B cell (primary cell): ENCODE measurements at regions not wholly inside any gene's neighbourhood (a gene's known extent, or its start where the extent isn't known, plus 50 kb on each side); places are given as distances from the start of the nearest gene placed in this dataset.

Experiments used
- ATAC-seq: fragments of 200-7000 bp; cut with Tn5 transposase; one replicate; pipeline ENCODE4 v1.10.0; 2021; ENCODE audit warnings: low read depth, mild to moderate bottlenecking, moderate number of reproducible peaks, moderate library complexity
- CTCF ChIA-PET: fragments of 350-600 bp; sonication (Branson Sonifier 250); formaldehyde crosslinking; loops from one replicate; lab custom pipeline; 2021; ENCODE audit warnings: antibody characterized with exemption, inconsistent platforms; lab: Charles Lee
- POLR2A ChIA-PET: fragments of 350-600 bp; sonication (Branson Sonifier 250); formaldehyde crosslinking; loops from one replicate; lab custom pipeline; 2021; ENCODE audit warnings: antibody characterized with exemption; lab: Charles Lee
- DNase-seq: peaks from one replicate; pipeline ENCODE4 v3.0.0; 2013
- H2AFZ ChIP-seq: 2 replicates; pipeline ENCODE4 v1.6.1; 2012; ENCODE audit warnings: mild to moderate bottlenecking, low read depth, low read length; ENCODE audit not compliant: insufficient read depth, poor library complexity, severe bottlenecking
- H3K27ac ChIP-seq, 2 donors: 1 replicate in 1 of 2; 2 replicates in 1 of 2; pipeline ENCODE4 v1.5.1; 2012 to 2013; ENCODE audit warnings: low read length in 2 of 2, mild to moderate bottlenecking in 2 of 2, moderate library complexity in 1 of 2
- H3K27me3 ChIP-seq, 4 experiments: fragments of 200-600 bp in 1 of 4; sonication (generic) in 1 of 4; replicated peaks in 1 of 4; 1 replicate in 2 of 4; 2 replicates in 2 of 4; pipeline versions ENCODE4 v1.6.1 to v1.7.0; 2013 to 2016; ENCODE audit warnings: low read length in 3 of 4, mild to moderate bottlenecking in 2 of 4, mixed read lengths in 1 of 4, moderate library complexity in 1 of 4; ENCODE audit not compliant: insufficient read depth in 4 of 4, control insufficient read depth in 3 of 4; ENCODE audit errors: control extremely low read depth in 1 of 4
- H3K36me3 ChIP-seq, 2 experiments: replicated peaks in 1 of 2; 1 replicate in 1 of 2; 2 replicates in 1 of 2; pipeline versions ENCODE4 v1.6.1 to v1.7.1; 2013; ENCODE audit warnings: low read length in 1 of 2; ENCODE audit not compliant: insufficient read depth in 2 of 2, control insufficient read depth in 1 of 2; ENCODE audit errors: control extremely low read depth in 1 of 2, extremely low read depth in 1 of 2
- H3K4me1 ChIP-seq, 2 donors: fragments of 200-600 bp in 1 of 2; sonication (generic) in 1 of 2; 1 replicate in 1 of 2; 2 replicates in 1 of 2; pipeline versions ENCODE4 v1.5.1 to v1.6.1; 2013 to 2017; ENCODE audit warnings: low read length in 2 of 2; ENCODE audit not compliant: control insufficient read depth in 2 of 2, insufficient read depth in 2 of 2
- H3K4me2 ChIP-seq: replicated peaks from 2 replicates; pipeline ENCODE3; 2012; ENCODE audit warnings: mild to moderate bottlenecking, low read depth, low read length; ENCODE audit not compliant: poor library complexity, severe bottlenecking
- H3K4me3 ChIP-seq, 5 experiments: fragments of 200-600 bp in 1 of 5; sonication (generic) in 1 of 5; 1 replicate in 3 of 5; 2 replicates in 2 of 5; pipeline versions ENCODE4 v1.5.1 to v1.7.0; 2011 to 2016; ENCODE audit warnings: low read length in 4 of 5, mild to moderate bottlenecking in 4 of 5, low read depth in 2 of 5, control low read depth in 1 of 5, moderate library complexity in 1 of 5; ENCODE audit not compliant: insufficient read depth in 1 of 5; ENCODE audit errors: control extremely low read depth in 1 of 5, extremely low read depth in 1 of 5
- H3K79me2 ChIP-seq: fragments of 200-600 bp; sonication (generic); one replicate; pipeline ENCODE4 v1.6.0; 2016; ENCODE audit warnings: low read length; ENCODE audit not compliant: control insufficient read depth, insufficient read depth
- H3K9ac ChIP-seq: fragments of 200-600 bp; sonication (generic); 2 replicates; pipeline ENCODE4 v1.6.1; 2017; ENCODE audit warnings: mild to moderate bottlenecking, low read length, moderate library complexity
- H3K9me3 ChIP-seq, 3 donors: one replicate each; pipeline versions ENCODE4 v1.6.1 to v1.7.1; 2013; ENCODE audit warnings: low read length in 2 of 3; ENCODE audit not compliant: control insufficient read depth in 2 of 3, insufficient read depth in 1 of 3; ENCODE audit errors: control extremely low read depth in 1 of 3
- H4K20me1 ChIP-seq: 2 replicates; pipeline ENCODE4 v1.6.0; 2012; ENCODE audit warnings: mild to moderate bottlenecking, low read length; ENCODE audit not compliant: insufficient read depth, control insufficient read depth, poor library complexity, severe bottlenecking
- H3K27ac Mint-ChIP-seq: one replicate; pipeline ENCODE4 v1.8.0; 2021; ENCODE audit warnings: mixed read lengths
- H3K27me3 Mint-ChIP-seq: one replicate; pipeline ENCODE4 v1.8.0; 2021; ENCODE audit warnings: mixed read lengths
- H3K4me1 Mint-ChIP-seq: one replicate; pipeline ENCODE4 v1.8.0; 2021; ENCODE audit warnings: mixed read lengths
- H3K4me3 Mint-ChIP-seq: one replicate; pipeline ENCODE4 v1.8.0; 2021; ENCODE audit warnings: mixed read lengths
- H3K9me3 Mint-ChIP-seq: one replicate; pipeline ENCODE4 v1.8.0; 2022; ENCODE audit warnings: mixed read lengths; ENCODE audit not compliant: insufficient read depth
- CTCF ChIP-seq: fragments of 200-600 bp; IDR thresholded peaks from one replicate; pipeline ENCODE4 v1.8.0; 2022; ENCODE audit warnings: antibody characterized with exemption, mild to moderate bottlenecking
- EZH2 ChIP-seq: IDR thresholded peaks from 2 replicates; pipeline ENCODE4 v1.6.1; 2012; ENCODE audit warnings: borderline replicate concordance, low read depth, mild to moderate bottlenecking, moderate library complexity, low read length; ENCODE audit not compliant: insufficient read depth, poor library complexity, severe bottlenecking
- whole genome bisulfite sequencing: methylation state at CpG from one replicate; pipeline ENCODE4 v1.1.5; 2013; ENCODE audit warnings: missing lambda C conversion rate; ENCODE audit not compliant: insufficient coverage; 5-methylcytosine and 5-hydroxymethylcytosine counted together
- intact Hi-C: fragments of 100-400 bp; cut with micrococcal nuclease; formaldehyde crosslinking; loops from one replicate; pipeline ENCODE4 v1.10.0; 2022

GRCh38 chr11:116049383-116049782 lies 545.2 kb upstream of the CADM1 start:
- Histone ChIP-seq H3K4me3 (no peak overlapping the region), H2AFZ (no peak overlapping the region), H3K4me1 (no peaks in the 10 kb centered on the region), H3K27ac (no peak overlapping the region), H3K79me2 (no peaks in the 10 kb centered on the region), H4K20me1 (no peaks in the 10 kb centered on the region), H3K4me2 (no peak overlapping the region), H3K36me3 (no peaks in the 10 kb centered on the region), H3K27me3 (no peaks in the 10 kb centered on the region), H3K9ac (no peak overlapping the region), H3K9me3 (peaks cover 0 to 3% (median 0%) of the 10 kb centered on the region in 3 donors)
- no CpG with 5 or more reads among the region's 1 CpG for WGBS
- CTCF ChIA-PET = interaction anchor here (0.6 kb wide), 1 partner anchor 1355 kb away, joined by 3 read pairs; no protein-coding TSS in a partner anchor
- POLR2A ChIA-PET = no interaction called here
- DNase-seq (no peak), ATAC-seq (no peak)
- Mint-ChIP-seq H3K27ac (no peak overlapping the region), H3K4me1 (no peaks in the 10 kb centered on the region), H3K27me3 (peaks cover 2% of the 10 kb centered on the region), H3K4me3 (no peak overlapping the region), H3K9me3 (no peaks in the 10 kb centered on the region)
- no peak for TF ChIP-seq CTCF
- intact Hi-C loops = no loop called here

- 95% methylated on average over 5 of the region's 6 CpGs for WGBS
- ChIA-PET POLR2A (no interaction called here), CTCF (no interaction called here)
- Histone ChIP-seq H3K27ac (no peak overlapping the region), H3K79me2 (no peaks in the 10 kb centered on the region), H3K4me2 (no peak overlapping the region), H3K4me1 (no peaks in the 10 kb centered on the region), H3K36me3 (no peaks in the 10 kb centered on the region), H3K9ac (no peak overlapping the region), H3K9me3 (peaks cover 0 to 3% (median 0%) of the 10 kb centered on the region in 3 donors), H3K4me3 (no peak overlapping the region), H2AFZ (no peak overlapping the region), H4K20me1 (no peaks in the 10 kb centered on the region), H3K27me3 (no peaks in the 10 kb centered on the region)
- no peaks in the 10 kb centered on the region for H3K9me3 Mint-ChIP-seq
- no peak overlapping the region for H3K27ac Mint-ChIP-seq
- ATAC-seq (no peak), DNase-seq (no peak)
- no peaks in the 10 kb centered on the region for H3K4me1 Mint-ChIP-seq
- no peak overlapping the region for H3K4me3 Mint-ChIP-seq
- H3K27me3 Mint-ChIP-seq = no peaks in the 10 kb centered on the region
- TF ChIP-seq CTCF (no peak), EZH2 (no peak)
- intact Hi-C loops = no loop called here
These were observed 541.9 kb upstream of the CADM1 start for GRCh38 chr11:116046127-116046526.
